ENCODE measurements at regions not wholly inside any gene's neighbourhood (a gene's known extent, or its start where the extent isn't known, plus 50 kb on each side); places are given as distances from the start of the nearest gene placed in this dataset.

GRCh38 chr12:91940826-91941570 is 204.6 kb downstream of the BTG1 start:
- no peaks in the 10 kb centered on the region for H3K4me1 ChIP-seq
- TF ChIP-seq, protein P1, sequence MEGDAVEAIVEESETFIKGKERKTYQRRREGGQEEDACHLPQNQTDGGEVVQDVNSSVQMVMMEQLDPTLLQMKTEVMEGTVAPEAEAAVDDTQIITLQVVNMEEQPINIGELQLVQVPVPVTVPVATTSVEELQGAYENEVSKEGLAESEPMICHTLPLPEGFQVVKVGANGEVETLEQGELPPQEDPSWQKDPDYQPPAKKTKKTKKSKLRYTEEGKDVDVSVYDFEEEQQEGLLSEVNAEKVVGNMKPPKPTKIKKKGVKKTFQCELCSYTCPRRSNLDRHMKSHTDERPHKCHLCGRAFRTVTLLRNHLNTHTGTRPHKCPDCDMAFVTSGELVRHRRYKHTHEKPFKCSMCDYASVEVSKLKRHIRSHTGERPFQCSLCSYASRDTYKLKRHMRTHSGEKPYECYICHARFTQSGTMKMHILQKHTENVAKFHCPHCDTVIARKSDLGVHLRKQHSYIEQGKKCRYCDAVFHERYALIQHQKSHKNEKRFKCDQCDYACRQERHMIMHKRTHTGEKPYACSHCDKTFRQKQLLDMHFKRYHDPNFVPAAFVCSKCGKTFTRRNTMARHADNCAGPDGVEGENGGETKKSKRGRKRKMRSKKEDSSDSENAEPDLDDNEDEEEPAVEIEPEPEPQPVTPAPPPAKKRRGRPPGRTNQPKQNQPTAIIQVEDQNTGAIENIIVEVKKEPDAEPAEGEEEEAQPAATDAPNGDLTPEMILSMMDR (IDR thresholded peaks at IDR 0.05) = no peak

GRCh38 chr12:91940322-91940721 is 205.3 kb downstream of the BTG1 start:
- H3K27me3 ChIP-seq = no peaks in the 10 kb centered on the region
- H3K27ac ChIP-seq = no peak overlapping the region
- H3K9me3 ChIP-seq = no peaks in the 10 kb centered on the region
- no peak overlapping the region for H3K4me3 ChIP-seq
- DNase-seq (ENCODE audit: low spot score) = no peak
- no peaks in the 10 kb centered on the region for H3K4me1 ChIP-seq
- H3K36me3 ChIP-seq = no peaks in the 10 kb centered on the region
- TF ChIP-seq, protein P1 (IDR thresholded peaks at IDR 0.05) = no peak

More at GRCh38 chr12:91940826-91941570, 204.6 kb downstream of the BTG1 start:
- no peaks in the 10 kb centered on the region for H3K36me3 ChIP-seq
- no peak for DNase-seq (ENCODE audit: low spot score)
- no peaks in the 10 kb centered on the region for H3K9me3 ChIP-seq
- H3K27ac ChIP-seq = no peak overlapping the region
- no peaks in the 10 kb centered on the region for H3K27me3 ChIP-seq
- H3K4me3 ChIP-seq = no peak overlapping the region

DNA sequence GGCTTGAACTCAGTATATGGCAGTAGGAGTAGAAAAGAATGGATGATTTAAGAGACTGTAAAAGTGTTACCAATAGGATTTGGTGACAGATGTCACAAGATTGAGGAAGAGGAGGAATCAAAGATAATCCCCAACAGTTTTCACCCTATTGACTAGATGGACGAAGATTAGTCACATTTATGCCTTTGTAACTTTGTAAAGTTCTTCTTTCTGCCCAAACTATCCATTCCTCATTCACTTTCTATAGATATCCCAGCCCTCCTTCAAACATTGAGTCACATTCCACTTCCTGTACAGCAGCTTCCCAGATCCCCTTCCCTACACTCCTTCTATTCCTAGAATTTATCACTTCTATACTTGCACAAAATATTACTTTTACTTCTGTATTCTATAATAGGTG is 207.9 kb downstream of the BTG1 start:
- DNase-seq (ENCODE audit: low spot score) = no peak
- Histone ChIP-seq H3K27me3 (no peaks in the 10 kb centered on the region), H3K9me3 (no peaks in the 10 kb centered on the region), H3K4me3 (no peak overlapping the region), H3K36me3 (no peaks in the 10 kb centered on the region), H3K27ac (no peak overlapping the region), H3K4me1 (no peaks in the 10 kb centered on the region)
- TF ChIP-seq, protein P1 (IDR thresholded peaks at IDR 0.05) = no peak

- no peaks in the 10 kb centered on the region for H3K27me3 ChIP-seq
These were observed 208.6 kb downstream of the BTG1 start for GRCh38 chr12:91937009-91937408.

DNA sequence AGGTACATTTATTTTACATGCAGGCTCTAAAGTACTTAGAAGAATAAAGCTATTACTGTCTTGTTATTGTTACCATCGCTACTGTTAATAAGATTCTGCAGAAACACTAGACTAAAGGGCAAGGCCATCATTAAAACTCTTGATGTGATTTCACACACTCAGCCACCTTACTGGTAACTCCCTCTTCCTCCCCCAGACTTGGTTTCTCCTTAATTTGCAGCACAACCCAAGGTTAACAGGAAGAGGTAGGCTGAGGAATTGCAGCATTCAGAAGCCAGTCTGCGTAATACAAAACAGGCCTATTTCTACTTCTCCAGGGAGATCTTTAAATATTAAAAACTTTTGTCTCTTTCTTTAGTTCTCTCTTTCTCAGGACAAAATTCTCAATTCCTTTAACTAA is 210.3 kb downstream of the BTG1 start:
- DNase-seq (ENCODE audit: low spot score) = no peak
- no peak overlapping the region for H3K27ac ChIP-seq
- H3K27me3 ChIP-seq = no peaks in the 10 kb centered on the region
- no peaks in the 10 kb centered on the region for H3K9me3 ChIP-seq
- no peaks in the 10 kb centered on the region for H3K4me1 ChIP-seq
- TF ChIP-seq, protein P1 (IDR thresholded peaks at IDR 0.05) = no peak
- no peak overlapping the region for H3K4me3 ChIP-seq
- no peaks in the 10 kb centered on the region for H3K36me3 ChIP-seq

More at GRCh38 chr12:91937009-91937408, 208.6 kb downstream of the BTG1 start:
- no peaks in the 10 kb centered on the region for H3K9me3 ChIP-seq
- DNase-seq (ENCODE audit: low spot score) = no peak
- H3K4me1 ChIP-seq = no peaks in the 10 kb centered on the region
- no peak overlapping the region for H3K27ac ChIP-seq
- no peaks in the 10 kb centered on the region for H3K36me3 ChIP-seq
- no peak overlapping the region for H3K4me3 ChIP-seq
- TF ChIP-seq, protein P1 (IDR thresholded peaks at IDR 0.05) = no peak

GRCh38 chr12:91931111-91931510 is 214.5 kb downstream of the BTG1 start:
- H3K4me3 ChIP-seq = no peak overlapping the region
- no peaks in the 10 kb centered on the region for H3K36me3 ChIP-seq
- H3K4me1 ChIP-seq = no peaks in the 10 kb centered on the region
- H3K27me3 ChIP-seq = no peaks in the 10 kb centered on the region
- no peaks in the 10 kb centered on the region for H3K9me3 ChIP-seq
- no peak overlapping the region for H3K27ac ChIP-seq
- no peak for DNase-seq (ENCODE audit: low spot score)
- TF ChIP-seq, protein P1 (IDR thresholded peaks at IDR 0.05) = no peak

Data from right atrium auricular region (tissue), 2 donors.